ENCODE measurements at regions not wholly inside any gene's neighbourhood (a gene's known extent, or its start where the extent isn't known, plus 50 kb on each side); places are given as distances from the start of the nearest gene placed in this dataset.

GRCh38 chr9:38216572-38216971 lies 147.5 kb upstream of the SHB start:
- TF ChIP-seq, protein P1, sequence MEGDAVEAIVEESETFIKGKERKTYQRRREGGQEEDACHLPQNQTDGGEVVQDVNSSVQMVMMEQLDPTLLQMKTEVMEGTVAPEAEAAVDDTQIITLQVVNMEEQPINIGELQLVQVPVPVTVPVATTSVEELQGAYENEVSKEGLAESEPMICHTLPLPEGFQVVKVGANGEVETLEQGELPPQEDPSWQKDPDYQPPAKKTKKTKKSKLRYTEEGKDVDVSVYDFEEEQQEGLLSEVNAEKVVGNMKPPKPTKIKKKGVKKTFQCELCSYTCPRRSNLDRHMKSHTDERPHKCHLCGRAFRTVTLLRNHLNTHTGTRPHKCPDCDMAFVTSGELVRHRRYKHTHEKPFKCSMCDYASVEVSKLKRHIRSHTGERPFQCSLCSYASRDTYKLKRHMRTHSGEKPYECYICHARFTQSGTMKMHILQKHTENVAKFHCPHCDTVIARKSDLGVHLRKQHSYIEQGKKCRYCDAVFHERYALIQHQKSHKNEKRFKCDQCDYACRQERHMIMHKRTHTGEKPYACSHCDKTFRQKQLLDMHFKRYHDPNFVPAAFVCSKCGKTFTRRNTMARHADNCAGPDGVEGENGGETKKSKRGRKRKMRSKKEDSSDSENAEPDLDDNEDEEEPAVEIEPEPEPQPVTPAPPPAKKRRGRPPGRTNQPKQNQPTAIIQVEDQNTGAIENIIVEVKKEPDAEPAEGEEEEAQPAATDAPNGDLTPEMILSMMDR (IDR thresholded peaks at IDR 0.05; ENCODE audit: insufficient read depth, low read length, poor library complexity, severe bottlenecking): no peak
- no peak overlapping the region for H3K4me3 ChIP-seq (ENCODE audit: low read depth, low read length)
- DNase-seq (ENCODE audit: low read depth): no peak

DNA sequence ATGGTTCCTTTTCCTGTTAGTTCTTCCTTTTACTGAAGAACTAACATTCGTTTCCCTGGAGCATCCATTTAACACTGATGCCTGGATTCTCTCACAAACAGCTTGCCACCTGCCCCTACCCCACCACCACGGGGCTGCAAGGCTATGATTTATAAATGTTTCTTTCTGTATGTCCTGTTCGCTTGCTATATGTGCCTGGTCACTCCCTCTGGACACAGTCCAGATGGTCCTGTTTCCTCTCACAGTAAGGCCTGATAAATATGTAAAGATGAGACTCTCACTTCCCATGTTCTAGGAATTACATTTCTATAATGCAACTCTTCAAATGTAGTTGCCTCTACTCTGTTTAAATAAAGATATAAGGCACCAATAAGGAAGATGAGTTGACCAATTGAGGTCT lies 146.4 kb upstream of the SHB start:
- H3K4me3 ChIP-seq (ENCODE audit: low read depth, low read length): no peak overlapping the region
- H3K36me3 ChIP-seq (ENCODE audit: control insufficient read depth, insufficient read depth, low read length): no peaks in the 10 kb centered on the region
- no peak for DNase-seq (ENCODE audit: low read depth)
- H3K27me3 ChIP-seq (ENCODE audit: control insufficient read depth, insufficient read depth, low read length): no peaks in the 10 kb centered on the region
- TF ChIP-seq, protein P1 (IDR thresholded peaks at IDR 0.05; ENCODE audit: insufficient read depth, low read length, poor library complexity, severe bottlenecking): no peak

More at GRCh38 chr9:38216572-38216971, 147.5 kb upstream of the SHB start:
- no peaks in the 10 kb centered on the region for H3K27me3 ChIP-seq (ENCODE audit: control insufficient read depth, insufficient read depth, low read length)
- H3K36me3 ChIP-seq (ENCODE audit: control insufficient read depth, insufficient read depth, low read length): no peaks in the 10 kb centered on the region

- TF ChIP-seq, protein P1 (IDR thresholded peaks at IDR 0.05; ENCODE audit: insufficient read depth, low read length, poor library complexity, severe bottlenecking): no peak
- DNase-seq (ENCODE audit: low read depth): no peak
Measured at GRCh38 chr9:38214432-38214831, 145.4 kb upstream of the SHB start.

DNA sequence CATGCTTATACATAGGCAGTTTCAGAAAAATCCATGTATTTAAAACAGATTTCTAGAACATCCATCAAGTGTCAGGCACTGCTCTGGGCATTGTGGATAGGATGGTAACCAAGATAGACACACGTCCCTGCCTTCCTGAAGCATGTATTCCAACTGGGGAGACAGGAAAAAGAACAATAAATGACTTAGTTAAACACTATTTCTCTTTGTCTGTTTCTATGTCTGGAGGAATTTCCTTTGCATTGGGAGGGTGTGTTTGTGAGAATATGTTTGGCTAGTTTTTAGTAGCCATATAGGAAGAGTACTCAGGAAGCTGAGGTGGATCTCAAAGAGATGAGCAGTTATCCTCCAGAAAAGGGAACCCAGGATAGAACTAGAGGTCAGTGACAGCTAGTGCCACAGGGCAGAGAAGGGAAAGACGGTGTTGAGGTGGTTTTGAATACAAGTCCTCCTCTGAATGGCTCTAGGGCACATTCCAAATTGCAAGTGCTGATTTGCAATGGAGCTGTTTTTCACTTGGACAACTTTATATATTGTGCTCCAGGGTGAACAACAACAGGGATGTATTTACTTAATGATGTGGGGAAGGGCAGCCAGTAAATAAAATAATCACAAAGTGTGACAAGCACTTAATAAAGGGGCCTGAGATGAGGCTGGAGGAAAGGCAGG lies 144.7 kb upstream of the SHB start:
- TF ChIP-seq, protein P1 (IDR thresholded peaks at IDR 0.05; ENCODE audit: insufficient read depth, low read length, poor library complexity, severe bottlenecking): no peak
- Histone ChIP-seq H3K27me3 (ENCODE audit: control insufficient read depth, insufficient read depth, low read length) (no peaks in the 10 kb centered on the region), H3K4me3 (ENCODE audit: low read depth, low read length) (no peak overlapping the region), H3K36me3 (ENCODE audit: control insufficient read depth, insufficient read depth, low read length) (no peaks in the 10 kb centered on the region)
- DNase-seq (ENCODE audit: low read depth): no peak

More at GRCh38 chr9:38214432-38214831, 145.4 kb upstream of the SHB start:
- H3K4me3 ChIP-seq (ENCODE audit: low read depth, low read length): no peak overlapping the region
- no peaks in the 10 kb centered on the region for H3K36me3 ChIP-seq (ENCODE audit: control insufficient read depth, insufficient read depth, low read length)
- H3K27me3 ChIP-seq (ENCODE audit: control insufficient read depth, insufficient read depth, low read length): no peaks in the 10 kb centered on the region

DNA sequence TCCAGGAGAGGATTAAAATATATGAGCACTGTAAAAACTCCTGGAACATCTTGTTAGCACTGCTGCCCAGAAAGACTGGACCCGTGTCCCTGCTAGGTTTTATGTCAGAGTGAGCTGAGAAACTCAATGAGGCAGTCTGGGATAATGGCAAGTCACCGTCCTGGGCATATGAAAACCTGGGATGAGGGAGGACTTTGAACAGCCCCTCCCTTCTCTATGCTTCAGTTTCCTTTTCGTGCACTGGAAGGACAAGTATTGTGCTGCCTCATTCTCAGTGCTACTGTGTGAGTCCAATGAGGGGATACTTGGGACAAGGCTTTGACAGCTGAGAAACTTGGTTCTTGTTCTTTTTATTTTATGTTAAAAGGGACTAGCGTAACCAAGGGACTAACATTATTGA lies 143.0 kb upstream of the SHB start:
- Histone ChIP-seq H3K36me3 (ENCODE audit: control insufficient read depth, insufficient read depth, low read length) (no peaks in the 10 kb centered on the region), H3K4me3 (ENCODE audit: low read depth, low read length) (no peak overlapping the region), H3K27me3 (ENCODE audit: control insufficient read depth, insufficient read depth, low read length) (no peaks in the 10 kb centered on the region)
- TF ChIP-seq, protein P1 (IDR thresholded peaks at IDR 0.05; ENCODE audit: insufficient read depth, low read length, poor library complexity, severe bottlenecking): no peak
- no peak for DNase-seq (ENCODE audit: low read depth)

- no peak overlapping the region for H3K4me3 ChIP-seq (ENCODE audit: low read depth, low read length)
- no peaks in the 10 kb centered on the region for H3K36me3 ChIP-seq (ENCODE audit: control insufficient read depth, insufficient read depth, low read length)
- no peak for DNase-seq (ENCODE audit: low read depth)
- TF ChIP-seq, protein P1 (IDR thresholded peaks at IDR 0.05; ENCODE audit: insufficient read depth, low read length, poor library complexity, severe bottlenecking): no peak
- no peaks in the 10 kb centered on the region for H3K27me3 ChIP-seq (ENCODE audit: control insufficient read depth, insufficient read depth, low read length)
Measured at GRCh38 chr9:38211002-38211401, 142.0 kb upstream of the SHB start.
